Chondrocyte (in vitro differentiated cells): ENCODE measurements at regions not wholly inside any gene's neighbourhood (a gene's known extent, or its start where the extent isn't known, plus 50 kb on each side); places are given as distances from the start of the nearest gene placed in this dataset.

Source experiments
- DNase-seq: peaks from one replicate; pipeline ENCODE4 v3.0.0; 2021; ENCODE audit warnings: mixed read lengths, low spot score
- H3K27ac Mint-ChIP-seq: one replicate; pipeline ENCODE4 v1.8.0; 2021; ENCODE audit warnings: mild to moderate bottlenecking, moderate library complexity, mixed read lengths; ENCODE audit not compliant: unreplicated experiment
- H3K27me3 Mint-ChIP-seq: 2 replicates; pipeline ENCODE4 v1.8.0; 2021; ENCODE audit warnings: low read depth, mixed read lengths
- H3K36me3 Mint-ChIP-seq: 2 replicates; pipeline ENCODE4 v1.8.0; 2021; ENCODE audit warnings: low read depth, mixed read lengths
- H3K4me1 Mint-ChIP-seq: 2 replicates; pipeline ENCODE4 v1.8.0; 2021; ENCODE audit warnings: low read depth, mild to moderate bottlenecking, mixed read lengths
- H3K4me3 Mint-ChIP-seq: one replicate; pipeline ENCODE4 v1.8.0; 2021; ENCODE audit warnings: mild to moderate bottlenecking, moderate library complexity, mixed read lengths; ENCODE audit not compliant: unreplicated experiment
- H3K9me3 Mint-ChIP-seq: 2 replicates; pipeline ENCODE4 v1.8.0; 2021; ENCODE audit warnings: low read depth, mixed read lengths
- CTCF ChIP-seq: fragments of 200-600 bp; sonication (generic); IDR thresholded peaks from 2 replicates; pipeline ENCODE4 v1.5.0; 2021; ENCODE audit warnings: antibody characterized with exemption, mild to moderate bottlenecking, moderate library complexity

GRCh38 chr5:71877511-71877910, 158.4 kb downstream of the CARTPT start:
- no peak for TF ChIP-seq CTCF
- Mint-ChIP-seq H3K27me3 (no peaks in the 10 kb centered on the region), H3K27ac (no peak overlapping the region), H3K4me1 (peaks cover 29% of the 10 kb centered on the region), H3K9me3 (peaks cover 5% of the 10 kb centered on the region), H3K36me3 (no peaks in the 10 kb centered on the region), H3K4me3 (no peak overlapping the region)
- DNase-seq: no peak

GRCh38 chr5:71880536-71880935, 161.5 kb downstream of the CARTPT start:
- Mint-ChIP-seq H3K4me1 (peaks cover 30% of the 10 kb centered on the region), H3K9me3 (peaks cover 5% of the 10 kb centered on the region), H3K36me3 (no peaks in the 10 kb centered on the region), H3K27me3 (no peaks in the 10 kb centered on the region), H3K27ac (no peak overlapping the region), H3K4me3 (no peak overlapping the region)
- no peak for DNase-seq
- TF ChIP-seq CTCF: no peak

GRCh38 chr5:71882826-71883741, 164.0 kb downstream of the CARTPT start:
- no peak overlapping the region for H3K27ac Mint-ChIP-seq
- H3K4me1 Mint-ChIP-seq: peaks cover 33% of the 10 kb centered on the region
- H3K4me3 Mint-ChIP-seq: no peak overlapping the region
- no peak for TF ChIP-seq CTCF
- H3K36me3 Mint-ChIP-seq: no peaks in the 10 kb centered on the region
- no peaks in the 10 kb centered on the region for H3K27me3 Mint-ChIP-seq
- no peak for DNase-seq
- H3K9me3 Mint-ChIP-seq: peaks cover 3% of the 10 kb centered on the region

GRCh38 chr5:71883742-71884103, 164.6 kb downstream of the CARTPT start:
- Mint-ChIP-seq H3K9me3 (no peaks in the 10 kb centered on the region), H3K4me3 (no peak overlapping the region), H3K36me3 (no peaks in the 10 kb centered on the region), H3K4me1 (peaks cover 33% of the 10 kb centered on the region), H3K27ac (no peak overlapping the region), H3K27me3 (no peaks in the 10 kb centered on the region)
- TF ChIP-seq CTCF: no peak
- DNase-seq: no peak

GRCh38 chr5:71884926-71885325, 165.9 kb downstream of the CARTPT start:
- no peak for TF ChIP-seq CTCF
- H3K9me3 Mint-ChIP-seq: no peaks in the 10 kb centered on the region
- no peak overlapping the region for H3K4me3 Mint-ChIP-seq
- no peaks in the 10 kb centered on the region for H3K36me3 Mint-ChIP-seq
- H3K27me3 Mint-ChIP-seq: peaks cover 10% of the 10 kb centered on the region
- DNase-seq: no peak
- peaks cover 28% of the 10 kb centered on the region for H3K4me1 Mint-ChIP-seq
- H3K27ac Mint-ChIP-seq: no peak overlapping the region
